SK-N-SH treated with all-trans-retinoic acid at 6 μM for 48 hours (cell line): ENCODE measurements at regions not wholly inside any gene's neighbourhood (a gene's known extent, or its start where the extent isn't known, plus 50 kb on each side); places are given as distances from the start of the nearest gene placed in this dataset.

Source experiments
- ATAC-seq: fragments of 200-7000 bp; cut with Tn5 transposase; 3 replicates; pipeline ENCODE4 v1.9.1; 2020; ENCODE audit warnings: mild to moderate bottlenecking, moderate library complexity
- ARNTL ChIP-seq: fragments of 450-650 bp; formaldehyde crosslinking; IDR thresholded peaks from 2 replicates; pipeline ENCODE4 v1.5.0; 2020; ENCODE audit warnings: low read depth, mild to moderate bottlenecking, moderate library complexity, borderline replicate concordance
- BACH2 ChIP-seq: fragments of 250-450 bp; sonication (Bioruptor Pico); IDR thresholded peaks from 2 replicates; pipeline ENCODE4 v1.9.0; 2021; ENCODE audit warnings: mild to moderate bottlenecking, borderline replicate concordance
- CREB5 ChIP-seq: fragments of 250-450 bp; sonication (Bioruptor Pico); IDR thresholded peaks from 2 replicates; pipeline ENCODE4 v1.5.1; 2020; ENCODE audit warnings: low read depth, mild to moderate bottlenecking, moderate library complexity
- CSDC2 ChIP-seq: fragments of 250-450 bp; sonication (Bioruptor Pico); IDR thresholded peaks from 2 replicates; pipeline ENCODE4 v1.5.0; 2020; ENCODE audit warnings: mild to moderate bottlenecking, moderate library complexity
- CSRNP3 ChIP-seq: fragments of 250-450 bp; sonication (Bioruptor Pico); IDR thresholded peaks from 2 replicates; pipeline ENCODE4 v1.5.1; 2021; ENCODE audit warnings: mild to moderate bottlenecking, moderate library complexity
- GLIS3 ChIP-seq: fragments of 250-450 bp; sonication (Bioruptor Pico); IDR thresholded peaks from 2 replicates; pipeline ENCODE4 v1.5.0; 2020; ENCODE audit warnings: mild to moderate bottlenecking, moderate library complexity
- ISL1 ChIP-seq: fragments of 250-450 bp; sonication (Bioruptor Pico); IDR thresholded peaks from 2 replicates; pipeline ENCODE4 v2.1.2; 2022; ENCODE audit warnings: mild to moderate bottlenecking, moderate library complexity
- OSR1 ChIP-seq: fragments of 250-450 bp; sonication (Bioruptor Pico); IDR thresholded peaks from 2 replicates; pipeline ENCODE4 v1.8.0; 2022; ENCODE audit warnings: moderate library complexity, mild to moderate bottlenecking, inconsistent platforms
- PATZ1 ChIP-seq: fragments of 250-450 bp; sonication (Bioruptor Pico); IDR thresholded peaks from 2 replicates; pipeline ENCODE4 v1.8.0; 2020; ENCODE audit warnings: mild to moderate bottlenecking, moderate library complexity, borderline replicate concordance
- POU6F1 ChIP-seq: fragments of 250-450 bp; sonication (Bioruptor Pico); IDR thresholded peaks from 2 replicates; pipeline ENCODE4 v1.8.0; 2021; ENCODE audit warnings: low read depth, mild to moderate bottlenecking, moderate library complexity, borderline replicate concordance
- PPARA ChIP-seq: fragments of 250-450 bp; sonication (Bioruptor Pico); IDR thresholded peaks from 2 replicates; pipeline ENCODE4 v1.5.0; 2020; ENCODE audit warnings: mild to moderate bottlenecking, borderline replicate concordance
- RARB ChIP-seq: fragments of 250-450 bp; sonication (Bioruptor Pico); IDR thresholded peaks from 2 replicates; pipeline ENCODE4 v1.8.0; 2021; ENCODE audit warnings: mild to moderate bottlenecking, moderate library complexity
- SNAI2 ChIP-seq: fragments of 250-450 bp; sonication (Bioruptor Pico); IDR thresholded peaks from 2 replicates; pipeline ENCODE4 v1.5.0; 2020; ENCODE audit warnings: mild to moderate bottlenecking, moderate library complexity
- TCF4 ChIP-seq: fragments of 250-450 bp; sonication (Bioruptor Pico); IDR thresholded peaks from 2 replicates; pipeline ENCODE4 v1.8.0; 2021; ENCODE audit warnings: mild to moderate bottlenecking, moderate library complexity, borderline replicate concordance
- TOX ChIP-seq: fragments of 250-450 bp; sonication (Bioruptor Pico); IDR thresholded peaks from 2 replicates; pipeline ENCODE4 v1.8.0; 2021; ENCODE audit warnings: mild to moderate bottlenecking, moderate library complexity, borderline replicate concordance
- TSHZ2 ChIP-seq: fragments of 250-450 bp; sonication (Bioruptor Pico); IDR thresholded peaks from 2 replicates; pipeline ENCODE4 v1.5.0; 2020; ENCODE audit warnings: mild to moderate bottlenecking, moderate library complexity
- ZFP30 ChIP-seq: fragments of 450-650 bp; formaldehyde crosslinking; IDR thresholded peaks from 2 replicates; pipeline ENCODE4 v1.5.0; 2022; ENCODE audit warnings: mild to moderate bottlenecking, moderate library complexity
- ZNF565 ChIP-seq: fragments of 450-650 bp; formaldehyde crosslinking; conservative IDR thresholded peaks from 2 replicates; pipeline ENCODE4 v1.5.0; 2020; ENCODE audit warnings: low read depth, mild to moderate bottlenecking, moderate library complexity
- ZNF70 ChIP-seq: fragments of 450-650 bp; formaldehyde crosslinking; IDR thresholded peaks from 2 replicates; pipeline ENCODE4 v1.5.0; 2020; ENCODE audit warnings: mild to moderate bottlenecking, moderate library complexity
- ZNF8 ChIP-seq: fragments of 450-650 bp; formaldehyde crosslinking; IDR thresholded peaks from 2 replicates; pipeline ENCODE4 v1.5.0; 2020; ENCODE audit warnings: mild to moderate bottlenecking, moderate library complexity

- TF ChIP-seq ISL1 (CRISPR knock-in tag) (no peak), OSR1 (CRISPR knock-in tag) (no peak), GLIS3 (CRISPR knock-in tag) (no peak), ZNF8 (no peak)
Observed at GRCh38 chr2:129388870-129389269, 590.6 kb upstream of the RAB6C start (continued).

GRCh38 chr2:129393816-129394215 is 585.6 kb upstream of the RAB6C start:
- TF ChIP-seq ISL1 (CRISPR knock-in tag) (no peak), ZNF70 (no peak), ZNF565 (CRISPR knock-in tag) (no peak), PATZ1 (CRISPR knock-in tag) (no peak), ZFP30 (CRISPR knock-in tag) (no peak), RARB (CRISPR knock-in tag) (no peak), TSHZ2 (CRISPR knock-in tag) (no peak), CSDC2 (CRISPR knock-in tag) (no peak), POU6F1 (no peak), PPARA (CRISPR knock-in tag) (no peak), CSRNP3 (CRISPR knock-in tag) (no peak), OSR1 (CRISPR knock-in tag) (no peak), SNAI2 (CRISPR knock-in tag) (no peak), TOX (CRISPR knock-in tag) (no peak), TCF4 (CRISPR knock-in tag) (no peak), CREB5 (CRISPR knock-in tag) (no peak), ARNTL (CRISPR knock-in tag) (no peak)
- TF ChIP-seq, all 23 proteins: peak for 0
- no peak for ATAC-seq

GRCh38 chr2:129396980-129397599 is 582.4 kb upstream of the RAB6C start:
- TF ChIP-seq ZFP30 (CRISPR knock-in tag), result no peak
- no peak for TF ChIP-seq RARB (CRISPR knock-in tag)
- TF ChIP-seq BACH2 (CRISPR knock-in tag), result no peak
- no peak for TF ChIP-seq ZNF8
- TF ChIP-seq TSHZ2 (CRISPR knock-in tag), result no peak
- TF ChIP-seq GLIS3 (CRISPR knock-in tag), result no peak
- TF ChIP-seq, all 23 proteins: peak for 0
- ATAC-seq, result no peak
